GM21529 (cell line): ENCODE measurements at regions not wholly inside any gene's neighbourhood (a gene's known extent, or its start where the extent isn't known, plus 50 kb on each side); places are given as distances from the start of the nearest gene placed in this dataset.

Source experiments
- ATAC-seq: cut with Tn5 transposase; IDR thresholded peaks from one replicate; pipeline ENCODE4 v1.9.1; 2021; ENCODE audit not compliant: unreplicated experiment

DNA sequence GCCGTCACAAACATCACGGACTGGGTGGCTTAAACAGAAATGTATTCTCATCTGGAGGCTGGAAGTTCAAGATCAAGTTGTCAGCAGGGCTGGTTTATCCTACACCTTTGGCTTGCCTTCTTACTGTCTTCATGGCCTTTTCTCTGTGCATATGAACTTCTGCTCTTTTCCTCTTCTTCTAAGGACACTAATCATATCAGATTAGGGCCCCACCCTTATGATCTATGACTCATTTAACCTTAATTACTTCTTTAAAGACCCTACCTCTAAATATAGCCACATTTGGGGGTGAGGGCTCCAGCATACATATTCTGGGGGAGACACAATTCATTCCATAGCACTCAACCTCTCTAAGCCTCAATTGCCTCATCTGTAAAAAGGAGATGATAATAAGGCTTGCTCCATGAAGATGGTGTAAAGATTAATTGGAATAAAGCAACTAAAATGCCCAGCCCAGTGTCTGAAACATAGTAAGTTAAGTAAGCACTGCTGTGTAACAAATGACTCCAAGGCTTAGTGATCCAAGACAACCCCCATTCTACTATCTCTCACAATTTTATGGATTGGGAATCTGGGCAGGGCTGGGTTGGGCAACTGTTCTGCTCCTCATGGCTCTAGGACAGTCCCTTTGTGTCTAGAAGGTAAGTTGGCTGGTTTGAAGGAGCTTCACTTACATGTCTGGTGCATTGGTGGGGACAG is 119.8 kb downstream of the BANF2 start:
- no peak for ATAC-seq

DNA sequence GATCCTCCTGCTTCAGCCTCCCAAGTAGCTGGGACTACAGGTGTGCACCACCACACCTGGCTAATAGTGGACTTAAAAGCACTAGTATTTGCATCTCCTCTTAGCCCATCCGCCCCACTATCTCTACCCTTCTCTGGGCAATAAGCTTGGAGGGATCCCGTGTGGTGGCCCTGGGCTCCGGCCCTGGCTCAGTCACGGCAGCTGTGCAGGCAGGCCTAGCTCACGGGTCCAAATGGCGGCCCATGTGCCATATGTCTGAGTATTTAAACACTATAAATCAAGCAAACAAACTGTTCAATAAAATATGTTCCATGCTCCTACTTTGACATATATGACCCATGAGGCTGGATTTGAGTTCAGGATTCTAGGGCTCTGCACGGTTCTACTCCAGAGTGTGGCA is 118.4 kb downstream of the BANF2 start:
- no peak for ATAC-seq

DNA sequence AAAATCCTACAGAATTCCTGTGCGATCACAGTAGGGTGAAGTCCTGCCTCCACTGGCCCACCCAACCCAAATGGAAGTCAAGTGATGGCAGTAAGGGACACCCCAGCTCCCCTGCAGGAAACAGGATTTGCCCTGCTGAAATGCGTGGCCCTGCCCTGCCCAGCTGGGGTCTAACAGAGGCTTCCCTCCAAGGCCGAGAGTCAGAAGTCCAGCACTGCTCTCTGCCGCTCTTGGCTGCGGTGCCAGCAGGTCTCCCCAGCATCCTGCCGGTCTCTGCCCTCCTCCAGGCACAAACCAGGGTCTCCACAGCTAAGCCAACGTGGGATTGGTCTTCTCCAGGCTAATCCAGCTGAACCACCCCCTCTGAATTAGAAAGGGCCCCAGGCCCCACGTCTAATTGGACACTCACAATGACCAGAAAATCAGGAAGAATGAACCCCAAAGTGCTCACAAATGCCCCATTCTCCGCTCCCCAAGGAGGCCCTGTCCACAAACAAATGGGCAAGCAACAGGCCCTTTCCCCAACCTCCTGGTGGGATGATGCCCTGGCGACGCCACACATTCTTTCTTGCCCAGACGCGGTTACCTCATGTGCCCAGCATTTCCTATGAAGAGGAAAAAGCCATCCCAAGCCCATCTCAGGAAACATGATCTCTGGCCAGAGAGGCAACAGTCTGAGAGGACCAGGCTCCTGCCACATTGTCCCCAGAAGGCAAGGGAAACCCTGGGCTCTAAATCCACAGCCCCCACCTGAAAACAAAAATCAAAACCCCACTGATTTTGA is 117.2 kb downstream of the BANF2 start:
- ATAC-seq = no peak

DNA sequence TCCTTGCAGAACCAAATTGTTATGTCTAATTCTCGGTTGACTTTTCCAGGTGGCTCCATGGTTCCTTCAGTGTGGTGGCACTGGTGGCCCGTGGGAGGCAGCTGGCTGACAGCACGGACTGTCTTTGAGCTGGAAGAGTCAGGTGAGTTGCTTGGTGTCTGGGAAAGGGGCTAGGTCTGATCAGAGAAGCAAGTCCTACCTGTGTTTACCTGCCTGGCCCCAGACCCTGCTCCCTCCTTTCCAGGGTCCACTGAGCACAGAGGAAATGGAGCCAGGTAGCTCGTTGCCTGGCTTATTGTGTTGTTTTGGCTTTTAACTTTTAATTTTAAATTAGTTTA is 111.8 kb downstream of the BANF2 start:
- ATAC-seq = no peak

DNA sequence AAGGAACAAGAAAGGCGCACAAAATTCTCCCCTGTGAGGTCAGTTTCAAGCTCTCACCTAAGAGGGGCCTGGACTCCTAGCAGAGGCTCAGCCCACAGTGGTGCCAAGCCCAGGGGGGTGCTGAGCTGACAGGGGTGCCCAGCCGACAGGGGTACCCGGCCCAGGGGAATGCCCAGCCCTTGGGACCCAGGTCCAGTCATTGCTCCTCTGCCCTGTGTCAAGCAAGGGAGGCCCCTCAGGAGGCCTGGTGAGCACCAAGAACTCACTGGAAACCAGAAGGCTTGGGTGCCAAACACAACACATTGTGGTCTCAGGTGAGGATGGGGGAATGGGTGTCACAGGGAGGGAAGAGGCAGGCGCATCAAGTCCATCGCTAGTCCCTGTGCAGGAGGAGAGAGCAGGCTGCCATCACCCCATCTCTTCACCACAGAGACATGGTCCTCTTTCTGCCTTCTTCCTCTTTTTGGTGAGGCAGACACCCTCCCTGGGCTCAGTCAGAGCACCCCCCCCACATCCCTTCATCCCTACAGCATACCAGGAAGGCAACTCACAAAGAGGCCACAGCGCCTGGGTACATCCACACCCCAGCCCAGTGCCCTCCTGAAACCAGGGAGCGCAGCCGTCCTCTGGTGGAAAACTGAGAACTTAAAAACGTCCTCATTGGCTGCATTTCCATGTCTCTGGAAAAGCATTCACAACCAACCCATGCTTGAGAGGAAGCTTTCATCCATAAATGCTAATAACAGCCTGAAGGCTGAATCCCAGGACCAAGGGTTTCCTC is 111.3 kb downstream of the BANF2 start:
- ATAC-seq = no peak

DNA sequence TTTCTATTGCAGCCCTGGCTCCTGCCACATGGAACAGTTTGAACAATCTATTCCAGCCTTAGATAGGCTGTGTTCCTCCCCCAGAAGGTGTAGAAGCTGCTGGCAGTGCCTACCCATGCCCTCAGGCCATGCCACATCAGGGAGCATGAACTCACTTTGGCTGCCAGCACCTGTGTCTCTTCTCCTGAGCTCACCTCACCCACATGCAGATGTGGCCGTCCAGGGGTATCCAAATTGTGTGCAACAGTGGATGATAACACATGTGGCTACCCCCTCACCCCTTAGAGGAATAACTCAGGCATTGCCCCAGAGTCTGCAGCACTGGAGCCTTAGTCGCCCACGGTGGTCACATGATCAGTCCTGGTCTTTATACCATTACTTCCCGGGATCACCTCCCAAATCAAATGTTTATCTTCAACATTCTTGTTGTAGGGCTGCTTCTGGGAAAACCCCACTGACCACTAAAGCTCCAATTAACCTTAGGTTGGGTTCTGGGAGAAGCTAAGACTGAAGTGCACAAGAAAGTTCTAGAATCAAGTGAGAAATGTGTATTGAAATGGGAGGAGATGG is 110.4 kb downstream of the BANF2 start:
- no peak for ATAC-seq

DNA sequence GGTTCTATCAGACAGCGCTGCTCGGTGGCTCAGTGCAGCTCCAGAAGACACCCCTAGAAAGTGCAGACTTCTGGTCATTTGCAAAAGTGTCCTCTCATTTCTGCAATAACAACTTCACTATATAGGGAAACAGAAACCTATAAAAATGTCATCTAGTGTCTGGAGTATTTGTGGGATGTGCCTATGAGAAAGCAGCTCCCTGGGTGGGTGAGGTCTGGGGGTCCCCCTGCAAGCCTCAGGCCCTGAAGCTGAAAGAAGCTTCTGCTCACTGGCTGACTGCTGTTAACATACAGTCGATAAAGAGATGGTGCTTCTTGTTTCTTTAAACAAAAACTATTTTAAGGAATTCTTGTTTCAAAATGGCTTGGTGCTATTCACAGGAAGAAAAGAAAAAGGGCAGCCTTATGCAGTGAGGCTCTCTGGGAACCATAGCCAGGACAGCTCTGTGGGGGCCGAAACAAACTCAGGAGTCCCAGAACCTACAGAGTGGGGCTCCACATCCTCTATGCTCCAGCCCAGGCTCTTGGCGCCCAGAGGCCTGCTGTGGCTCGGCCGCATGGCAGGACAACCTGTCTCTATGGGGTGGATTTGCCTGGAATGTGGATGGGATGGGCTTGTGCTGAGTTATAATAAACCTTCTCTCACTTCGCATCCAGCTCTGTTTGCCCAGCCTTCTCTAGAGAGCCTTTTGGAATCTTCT is 109.7 kb downstream of the BANF2 start:
- no peak for ATAC-seq

DNA sequence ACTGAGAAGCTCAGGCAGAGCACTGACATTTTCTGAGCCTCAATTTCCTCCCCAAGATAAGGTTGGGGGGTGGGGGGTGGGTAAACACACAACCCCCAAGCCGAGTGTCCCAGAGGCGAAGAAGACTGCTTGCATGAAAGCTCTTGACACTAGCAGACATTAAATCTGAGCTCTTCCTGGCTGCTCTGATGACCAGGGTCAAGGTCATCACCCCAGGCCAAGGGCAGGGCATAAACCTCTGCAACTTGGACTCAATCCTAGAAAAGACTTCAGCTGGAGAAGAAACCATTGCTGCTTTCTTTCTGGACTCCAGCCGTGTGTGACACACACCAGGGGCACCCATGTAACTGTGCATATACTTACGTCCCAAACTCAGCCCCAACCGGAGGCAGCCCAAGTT is 109.0 kb downstream of the BANF2 start:
- no peak for ATAC-seq

DNA sequence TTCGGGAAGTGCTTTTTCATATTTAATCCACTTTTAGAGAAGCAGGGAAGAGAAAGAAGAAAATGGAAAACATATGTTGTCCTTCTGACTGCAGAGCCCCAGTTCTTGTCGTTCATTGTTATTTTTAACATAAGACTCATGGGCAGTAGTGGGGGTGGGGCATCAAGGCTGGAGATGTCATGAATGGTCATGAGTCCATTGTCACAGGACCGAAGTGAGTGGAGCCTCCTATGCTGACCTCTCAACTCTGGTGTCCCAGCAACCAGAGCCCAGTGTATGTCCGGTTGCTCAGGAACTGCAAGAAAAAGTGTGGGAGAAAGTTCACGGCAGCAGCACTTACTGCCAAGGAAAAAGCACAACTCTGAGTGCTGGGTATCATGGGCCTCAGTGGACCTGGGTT is 108.6 kb downstream of the BANF2 start:
- no peak for ATAC-seq

DNA sequence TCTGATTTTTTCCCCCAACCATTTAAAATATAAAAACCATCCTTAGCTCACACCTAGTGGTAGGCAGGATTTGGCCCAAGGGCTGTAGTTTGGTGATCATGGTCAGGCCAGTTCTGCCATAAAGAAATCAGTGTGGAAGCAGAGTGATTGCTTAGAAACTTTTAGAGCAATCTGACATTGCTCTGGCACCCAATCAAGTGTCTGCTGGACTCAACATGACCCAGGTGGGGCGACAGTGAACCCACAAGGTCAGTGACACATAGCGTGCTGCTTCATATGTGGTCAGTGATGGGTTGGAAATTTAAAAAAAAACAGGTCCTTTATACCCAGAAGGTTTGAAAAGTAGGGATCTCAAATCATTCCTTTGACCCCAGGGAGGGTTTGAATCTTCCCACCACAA is 107.9 kb downstream of the BANF2 start:
- no peak for ATAC-seq

DNA sequence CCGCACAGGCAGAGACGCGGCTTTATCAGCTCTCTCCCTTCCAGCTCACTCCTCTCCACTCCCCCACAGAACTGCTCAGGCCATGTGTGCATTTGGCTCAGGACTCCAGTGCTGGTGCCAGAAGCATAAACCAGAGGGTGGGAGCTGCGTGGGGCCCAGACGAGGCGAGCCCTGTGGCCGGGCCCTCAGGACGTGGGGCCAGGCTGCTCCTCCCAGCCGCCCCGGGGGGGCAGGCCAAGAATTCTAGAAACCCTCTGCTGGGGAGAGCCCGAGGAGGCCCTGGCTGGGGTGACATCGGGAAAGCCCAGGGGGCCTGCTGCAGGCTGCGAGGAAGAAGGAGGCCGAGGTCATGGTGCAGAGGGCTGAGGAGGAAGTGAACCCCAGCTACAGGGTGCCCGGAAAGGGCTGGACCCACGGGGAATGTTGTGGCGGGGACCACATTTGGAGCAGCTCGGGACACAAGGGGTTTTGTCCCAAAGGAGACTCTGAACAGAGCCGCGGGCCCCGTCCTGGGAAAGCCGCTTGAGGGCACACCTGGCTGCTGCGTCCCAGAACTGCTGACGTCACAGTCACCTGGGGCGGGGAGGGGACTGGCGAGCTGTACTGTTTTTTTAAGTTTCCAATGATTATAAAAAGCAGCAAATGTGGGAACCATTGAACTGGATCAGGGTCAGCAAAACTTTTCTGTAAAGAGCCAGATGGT is 107.1 kb downstream of the BANF2 start:
- ATAC-seq = no peak

DNA sequence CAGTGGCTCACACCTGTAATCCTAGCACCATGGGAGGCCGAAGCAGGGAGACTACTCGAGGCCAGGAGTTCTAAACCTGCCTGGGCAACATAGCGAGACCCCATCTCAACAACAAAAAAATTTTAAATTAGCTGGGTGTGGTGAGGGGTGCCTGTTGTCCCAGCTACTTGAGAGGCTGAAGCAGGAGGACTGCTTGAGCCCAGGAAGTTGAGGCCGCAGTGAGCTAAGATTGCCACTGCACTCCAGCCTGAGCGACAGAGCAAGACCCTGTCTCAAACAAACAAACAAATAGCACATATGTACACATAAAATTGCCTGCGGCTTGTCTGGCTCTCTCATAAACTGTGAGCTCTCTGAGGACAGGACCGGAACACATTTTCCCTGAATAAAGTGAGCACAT is 106.3 kb downstream of the BANF2 start:
- no peak for ATAC-seq

DNA sequence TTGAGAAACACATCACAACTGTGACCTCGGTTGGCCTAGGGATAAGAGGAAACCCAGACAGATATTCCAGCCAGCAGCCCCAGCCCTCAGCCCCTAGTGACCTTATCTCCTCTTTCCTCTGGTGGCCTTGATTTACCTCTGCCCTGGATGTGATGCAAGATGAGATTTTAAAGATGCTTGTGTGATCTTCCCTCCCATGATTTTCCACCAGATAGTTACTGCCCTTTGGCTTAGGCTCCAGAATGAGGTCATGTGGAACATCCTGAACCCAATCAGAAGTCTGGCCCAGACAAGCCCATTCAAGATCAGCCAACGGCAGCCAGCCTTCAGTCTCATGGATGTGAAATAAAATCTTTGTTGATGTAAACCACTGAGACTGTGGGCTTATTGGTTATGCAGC is 104.0 kb downstream of the BANF2 start:
- no peak for ATAC-seq

DNA sequence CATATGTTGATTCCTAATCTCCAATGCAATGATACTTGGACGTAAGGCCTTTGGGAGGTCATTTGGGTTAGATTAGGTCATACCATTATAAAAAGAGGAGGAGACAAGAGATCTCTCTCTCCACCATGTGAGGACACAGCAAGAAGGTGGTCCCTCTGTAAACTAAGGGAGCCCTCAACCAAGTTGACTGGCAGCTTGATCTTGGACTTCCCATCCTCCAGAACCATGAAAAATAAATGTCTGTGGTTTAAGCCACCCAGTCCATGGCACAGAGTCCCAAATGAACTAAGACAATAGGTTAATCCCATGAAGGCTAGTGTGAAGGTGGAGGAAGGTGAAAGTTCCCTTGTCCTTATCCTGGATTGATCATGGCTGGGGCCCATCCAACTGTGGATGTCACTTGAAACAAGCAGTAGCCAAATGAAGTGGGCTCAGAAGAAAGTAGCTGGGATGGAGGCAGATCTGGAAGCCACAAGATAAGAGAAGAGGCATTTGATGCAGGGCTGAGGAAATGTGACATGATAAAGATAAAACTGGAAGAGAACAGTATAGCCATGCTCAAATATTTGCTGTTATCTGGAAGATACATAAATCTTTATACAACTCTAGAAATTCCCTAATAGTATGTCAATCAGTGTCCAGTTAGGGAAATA is 99.9 kb downstream of the BANF2 start:
- ATAC-seq = no peak

DNA sequence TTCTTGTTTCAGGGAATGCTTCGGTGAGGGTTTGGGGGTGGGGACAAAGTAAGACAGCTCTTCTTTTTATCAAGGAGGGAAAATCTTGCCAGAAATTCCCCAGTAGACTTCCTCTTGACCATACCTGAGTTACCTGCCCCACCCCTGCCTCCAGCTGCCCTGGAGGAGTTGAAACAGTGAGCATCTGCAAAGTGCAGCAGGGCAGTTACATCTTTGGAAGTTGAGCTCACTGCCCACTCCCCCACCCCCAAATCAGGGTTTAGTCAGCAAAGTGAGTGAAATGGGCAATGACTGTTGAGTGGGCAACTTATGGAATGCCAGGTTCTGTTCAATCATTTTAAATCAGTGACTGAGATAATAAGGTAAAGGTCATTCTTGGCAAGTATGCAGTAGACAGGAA is 98.8 kb downstream of the BANF2 start:
- ATAC-seq = no peak

DNA sequence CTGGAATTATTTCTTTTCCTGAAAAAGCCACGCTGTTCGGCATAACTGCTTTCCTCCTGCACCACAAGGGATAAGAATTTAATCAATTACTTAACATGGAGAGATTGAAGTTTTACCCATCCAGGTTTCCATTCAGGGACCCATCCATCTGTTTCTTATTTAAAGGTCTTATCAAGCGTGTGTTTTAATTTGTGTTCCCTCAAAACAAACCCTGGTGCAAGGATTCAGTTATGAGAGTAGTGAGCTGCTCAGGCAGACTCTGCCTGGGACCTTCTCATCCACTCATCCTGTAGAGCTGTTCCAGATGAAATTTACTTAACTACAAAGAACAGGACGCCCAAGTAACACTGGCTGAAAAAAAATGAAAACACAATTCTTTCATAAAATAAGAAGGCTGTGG is 97.8 kb downstream of the BANF2 start:
- ATAC-seq = no peak

DNA sequence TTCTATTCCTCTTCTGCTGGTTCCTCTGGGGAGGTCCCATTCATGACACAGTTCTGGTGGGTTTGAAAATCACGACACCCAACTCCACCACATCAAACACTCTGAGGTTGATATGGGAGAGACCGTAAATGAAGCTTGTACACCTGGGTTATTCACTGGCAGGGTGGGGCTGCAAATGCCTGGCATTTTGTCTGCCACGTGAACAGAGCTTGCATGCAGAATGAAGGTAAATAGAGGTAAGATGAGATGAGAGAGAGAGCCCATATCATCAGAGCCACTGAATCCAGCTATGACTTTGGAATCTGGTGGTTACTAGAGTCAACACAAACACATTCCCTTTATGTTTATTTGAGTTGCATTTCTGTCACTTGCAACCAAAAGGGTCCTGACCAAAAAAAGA is 97.4 kb downstream of the BANF2 start:
- ATAC-seq = no peak

DNA sequence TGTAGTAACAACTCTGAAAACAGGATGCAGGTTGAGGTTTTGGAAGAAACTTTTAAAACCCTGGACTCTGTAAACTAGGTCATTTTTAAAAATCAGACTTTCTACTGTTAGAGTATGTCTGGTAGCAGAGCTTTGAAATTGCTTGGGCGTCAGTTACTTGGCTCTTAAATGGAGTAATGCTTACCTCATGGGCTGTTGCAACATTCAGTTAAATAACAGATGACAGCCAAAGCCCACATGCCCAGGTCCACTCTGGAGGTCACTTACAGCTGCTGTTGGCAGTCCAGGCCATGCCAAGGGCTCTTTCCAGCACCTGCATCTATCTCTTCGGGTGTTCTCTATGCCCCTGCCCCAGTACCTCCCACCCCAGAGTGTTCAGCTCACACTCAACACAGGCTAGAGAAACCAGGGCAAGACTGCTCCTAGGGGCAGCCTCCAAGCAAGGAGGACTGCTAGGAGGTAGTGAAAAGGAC is 96.4 kb downstream of the BANF2 start:
- ATAC-seq = no peak

DNA sequence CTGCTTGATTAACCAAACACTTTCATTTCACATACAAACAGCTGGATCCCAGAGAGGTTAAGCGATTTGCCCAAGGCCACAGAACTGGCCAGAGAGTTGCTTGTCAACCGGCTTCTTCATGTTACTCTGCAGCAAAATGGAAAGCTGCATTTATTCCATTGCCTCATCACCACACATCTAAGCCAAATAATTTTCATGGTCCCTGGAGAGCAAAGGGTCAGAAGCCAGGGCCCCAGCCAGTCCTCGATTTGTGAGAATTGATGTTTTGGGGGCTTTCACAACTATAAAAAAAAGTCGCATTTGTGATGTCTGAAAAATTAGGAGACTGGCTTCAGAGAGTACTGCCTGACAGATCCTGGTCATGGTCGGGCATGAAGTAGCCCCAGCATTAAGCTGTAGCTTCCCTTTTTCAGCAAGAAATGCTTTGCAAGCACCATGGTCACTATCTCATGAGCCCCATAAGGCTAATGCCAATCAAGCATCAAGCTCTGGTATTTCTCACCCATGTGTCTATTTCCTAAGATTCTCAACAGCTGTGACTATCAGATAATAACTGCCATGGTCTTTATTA is 95.8 kb downstream of the BANF2 start:
- no peak for ATAC-seq

DNA sequence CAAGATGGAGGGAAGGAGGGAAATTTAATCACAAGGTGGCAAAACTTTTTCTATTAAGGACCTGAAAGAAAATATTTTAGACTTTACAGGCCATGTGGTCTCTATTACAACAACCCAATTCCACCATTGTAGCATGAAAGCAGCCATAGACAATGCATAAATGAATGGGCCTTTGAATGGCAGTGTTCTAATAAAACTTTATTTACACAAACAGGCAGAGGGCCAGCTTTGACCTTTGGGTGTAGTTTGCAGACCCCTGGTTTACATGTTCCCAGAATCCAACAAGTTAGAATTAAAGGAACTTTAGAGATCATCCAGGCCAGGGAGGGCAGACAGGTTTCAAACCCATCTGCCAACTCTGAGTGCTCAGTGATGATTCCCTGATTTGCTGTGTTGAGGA is 95.2 kb downstream of the BANF2 start:
- ATAC-seq = no peak
